Renal cortex interstitium (tissue), 11 donors: ENCODE measurements at regions not wholly inside any gene's neighbourhood (a gene's known extent, or its start where the extent isn't known, plus 50 kb on each side); places are given as distances from the start of the nearest gene placed in this dataset.
"Not testable (repeated sequence)": the region's sequence is repeated elsewhere in the genome, so short reads cannot be mapped to it uniquely, and the experiment has no call there.

ENCODE experiments used
- DNase-seq, 11 donors: peaks; one replicate each; pipeline ENCODE4 v3.0.0-alpha.2; 2013; ENCODE audit warnings: low read depth in 9 of 11, low spot score in 4 of 11; ENCODE audit errors: extremely low read depth in 1 of 11

- DNase-seq: not testable (repeated sequence)
These were observed 84.5 kb downstream of the IDS start for GRCh38 chrX:149420566-149420965.

- DNase-seq: no peak
These were observed 107.1 kb downstream of the IDS start for GRCh38 chrX:149398027-149398426.

- no peak for DNase-seq
These were observed 112.2 kb downstream of the IDS start for GRCh38 chrX:149392921-149393320.

- DNase-seq: no peak
These were observed 121.3 kb downstream of the IDS start for GRCh38 chrX:149383852-149384251.

GRCh38 chrX:149374751-149375150 lies 130.4 kb downstream of the IDS start:
- no peak for DNase-seq

- DNase-seq: no peak
These were observed 132.2 kb downstream of the IDS start for GRCh38 chrX:149372866-149373265.

- DNase-seq: no peak
These were observed 133.1 kb downstream of the IDS start for GRCh38 chrX:149371986-149372385.

- DNase-seq: no peak
These were observed 135.0 kb downstream of the IDS start for GRCh38 chrX:149370097-149370496.

GRCh38 chrX:149365552-149365951 lies 139.6 kb downstream of the IDS start:
- DNase-seq: no peak

GRCh38 chrX:149365061-149365460 lies 140.0 kb downstream of the IDS start:
- DNase-seq: no peak

GRCh38 chrX:149363965-149364364 lies 141.1 kb downstream of the IDS start:
- DNase-seq: no peak

- no peak for DNase-seq
These were observed 158.8 kb downstream of the IDS start for GRCh38 chrX:149346306-149346705.

GRCh38 chrX:149322316-149322715 lies 182.8 kb downstream of the IDS start:
- DNase-seq: no peak

- peak in 5 of 11 donors; percentile 8 to 26 (median 15) for DNase-seq
These were observed 191.2 kb downstream of the IDS start for GRCh38 chrX:149313871-149314371.

- DNase-seq: no peak
These were observed 192.1 kb downstream of the IDS start for GRCh38 chrX:149312988-149313387.

- no peak for DNase-seq
These were observed 193.0 kb downstream of the IDS start for GRCh38 chrX:149312097-149312496.

- DNase-seq: no peak
These were observed 202.4 kb downstream of the IDS start for GRCh38 chrX:149302705-149303104.

GRCh38 chrX:149298111-149298510 lies 207.0 kb downstream of the IDS start:
- no peak for DNase-seq

GRCh38 chrX:149296092-149296491 lies 209.0 kb downstream of the IDS start:
- no peak for DNase-seq

GRCh38 chrX:149286940-149287349 lies 218.2 kb downstream of the IDS start:
- peak in 10 of 11 donors; percentile 5 to 41 (median 23) for DNase-seq

- DNase-seq: no peak
These were observed 220.5 kb downstream of the IDS start for GRCh38 chrX:149284616-149285015.

- no peak for DNase-seq
These were observed 221.3 kb downstream of the IDS start for GRCh38 chrX:149283853-149284252.
